Tibial nerve (tissue), 4 donors: ENCODE measurements at regions not wholly inside any gene's neighbourhood (a gene's known extent, or its start where the extent isn't known, plus 50 kb on each side); places are given as distances from the start of the nearest gene placed in this dataset.

Source experiments
- CTCF ChIP-seq, 5 experiments: fragments of 200-600 bp in 3 of 5; fragments of 450-650 bp in 2 of 5; sonication (generic) in 3 of 5; IDR thresholded peaks; one replicate each; pipeline ENCODE4 v1.5.1; 2016 to 2019; ENCODE audit warnings: antibody characterized with exemption in 5 of 5, mild to moderate bottlenecking in 3 of 5, moderate library complexity in 2 of 5
- EP300 ChIP-seq, 2 donors: sonication (generic); formaldehyde crosslinking; IDR thresholded peaks; one replicate each; pipeline ENCODE4 v1.6.1; 2017; ENCODE audit warnings: antibody characterized with exemption in 2 of 2, mild to moderate bottlenecking in 1 of 2
- POLR2A ChIP-seq, 2 donors: fragments of 450-650 bp; IDR thresholded peaks; one replicate each; pipeline ENCODE4 v1.6.1; 2017; ENCODE audit warnings: antibody characterized with exemption in 2 of 2, mild to moderate bottlenecking in 2 of 2, moderate library complexity in 2 of 2

GRCh38 chr4:155106629-155107028, 101.8 kb upstream of the NPY2R start:
- TF ChIP-seq CTCF (IDR thresholded peaks at IDR 0.05) (no peak), POLR2A (IDR thresholded peaks at IDR 0.05) (no peak), EP300 (IDR thresholded peaks at IDR 0.05) (no peak)
